ENCODE measurements at regions not wholly inside any gene's neighbourhood (a gene's known extent, or its start where the extent isn't known, plus 50 kb on each side); places are given as distances from the start of the nearest gene placed in this dataset.

DNA sequence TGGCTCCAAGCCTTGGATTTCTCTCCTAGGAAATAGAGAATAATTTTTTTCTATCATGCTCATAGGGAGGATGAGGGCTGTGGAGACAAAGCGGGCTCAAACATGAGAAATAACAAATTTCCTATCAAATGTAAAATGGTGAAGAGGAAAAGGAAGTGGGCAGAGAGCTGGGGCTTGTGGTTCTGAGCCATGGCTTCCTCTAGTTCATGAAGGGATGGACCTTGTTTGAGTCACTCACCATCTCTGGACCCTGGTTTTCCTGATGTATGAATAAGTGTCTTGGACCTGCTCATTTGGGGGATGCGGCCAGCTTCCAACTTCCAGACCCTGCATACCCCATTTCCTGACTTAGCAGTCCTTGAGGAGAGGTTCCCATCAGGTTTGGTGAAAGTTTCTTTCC, 63.0 kb downstream of the MSX1 start:
- no peak for TF ChIP-seq POLR2A (IDR thresholded peaks at IDR 0.05)
- TF ChIP-seq, protein P1, sequence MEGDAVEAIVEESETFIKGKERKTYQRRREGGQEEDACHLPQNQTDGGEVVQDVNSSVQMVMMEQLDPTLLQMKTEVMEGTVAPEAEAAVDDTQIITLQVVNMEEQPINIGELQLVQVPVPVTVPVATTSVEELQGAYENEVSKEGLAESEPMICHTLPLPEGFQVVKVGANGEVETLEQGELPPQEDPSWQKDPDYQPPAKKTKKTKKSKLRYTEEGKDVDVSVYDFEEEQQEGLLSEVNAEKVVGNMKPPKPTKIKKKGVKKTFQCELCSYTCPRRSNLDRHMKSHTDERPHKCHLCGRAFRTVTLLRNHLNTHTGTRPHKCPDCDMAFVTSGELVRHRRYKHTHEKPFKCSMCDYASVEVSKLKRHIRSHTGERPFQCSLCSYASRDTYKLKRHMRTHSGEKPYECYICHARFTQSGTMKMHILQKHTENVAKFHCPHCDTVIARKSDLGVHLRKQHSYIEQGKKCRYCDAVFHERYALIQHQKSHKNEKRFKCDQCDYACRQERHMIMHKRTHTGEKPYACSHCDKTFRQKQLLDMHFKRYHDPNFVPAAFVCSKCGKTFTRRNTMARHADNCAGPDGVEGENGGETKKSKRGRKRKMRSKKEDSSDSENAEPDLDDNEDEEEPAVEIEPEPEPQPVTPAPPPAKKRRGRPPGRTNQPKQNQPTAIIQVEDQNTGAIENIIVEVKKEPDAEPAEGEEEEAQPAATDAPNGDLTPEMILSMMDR (IDR thresholded peaks at IDR 0.05 in 4 of 5, conservative IDR thresholded peaks at IDR 0.05 in 1 of 5), result no peak
